ENCODE measurements at regions not wholly inside any gene's neighbourhood (a gene's known extent, or its start where the extent isn't known, plus 50 kb on each side); places are given as distances from the start of the nearest gene placed in this dataset.
A peak's percentile ranks its signal among the peaks of the same experiment; 100 is the strongest.

GRCh38 chr20:55252521-55252920, 752.8 kb downstream of the CBLN4 start:
- DNase-seq (ENCODE audit: low read depth, low spot score) = no peak

GRCh38 chr20:55251170-55251569, 754.1 kb downstream of the CBLN4 start:
- no peak overlapping the region for H3K4me3 ChIP-seq (ENCODE audit: low read length)
- no peak for DNase-seq (ENCODE audit: low read depth, low spot score)

More at GRCh38 chr20:55252521-55252920, 752.8 kb downstream of the CBLN4 start:
- H3K4me3 ChIP-seq (ENCODE audit: low read length) = no peak overlapping the region

GRCh38 chr20:55242853-55243252, 762.5 kb downstream of the CBLN4 start:
- H3K4me3 ChIP-seq (ENCODE audit: low read length) = no peak overlapping the region
- no peak for DNase-seq (ENCODE audit: low read depth, low spot score)

GRCh38 chr20:55239269-55239668, 763.9 kb downstream of the DOK5 start:
- DNase-seq (ENCODE audit: low read depth, low spot score) = no peak
- no peak overlapping the region for H3K4me3 ChIP-seq (ENCODE audit: low read length)

DNA sequence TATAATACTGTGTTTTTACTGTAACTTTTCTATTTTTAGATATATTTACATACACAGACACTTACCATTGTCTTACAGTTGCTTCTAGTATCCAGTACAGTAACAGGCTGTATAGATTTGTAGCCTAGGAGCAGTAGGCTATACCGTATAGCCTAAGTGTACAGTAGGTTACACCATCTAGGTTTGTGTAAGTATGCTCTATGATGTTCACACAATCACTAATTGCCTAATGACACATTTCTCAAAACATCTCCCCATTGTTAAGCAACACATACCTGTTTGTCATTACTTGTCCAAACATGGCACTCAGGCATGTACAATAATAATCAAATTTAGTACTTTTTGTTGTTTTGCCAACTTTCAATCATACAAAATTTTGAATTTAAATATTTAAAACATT, 757.3 kb downstream of the DOK5 start:
- no peak for DNase-seq (ENCODE audit: low read depth, low spot score)
- no peak overlapping the region for H3K4me3 ChIP-seq (ENCODE audit: low read length)

- no peak overlapping the region for H3K4me3 ChIP-seq (ENCODE audit: low read length)
- DNase-seq (ENCODE audit: low read depth, low spot score) = no peak
These were observed 754.1 kb downstream of the DOK5 start for GRCh38 chr20:55229451-55229850.

DNA sequence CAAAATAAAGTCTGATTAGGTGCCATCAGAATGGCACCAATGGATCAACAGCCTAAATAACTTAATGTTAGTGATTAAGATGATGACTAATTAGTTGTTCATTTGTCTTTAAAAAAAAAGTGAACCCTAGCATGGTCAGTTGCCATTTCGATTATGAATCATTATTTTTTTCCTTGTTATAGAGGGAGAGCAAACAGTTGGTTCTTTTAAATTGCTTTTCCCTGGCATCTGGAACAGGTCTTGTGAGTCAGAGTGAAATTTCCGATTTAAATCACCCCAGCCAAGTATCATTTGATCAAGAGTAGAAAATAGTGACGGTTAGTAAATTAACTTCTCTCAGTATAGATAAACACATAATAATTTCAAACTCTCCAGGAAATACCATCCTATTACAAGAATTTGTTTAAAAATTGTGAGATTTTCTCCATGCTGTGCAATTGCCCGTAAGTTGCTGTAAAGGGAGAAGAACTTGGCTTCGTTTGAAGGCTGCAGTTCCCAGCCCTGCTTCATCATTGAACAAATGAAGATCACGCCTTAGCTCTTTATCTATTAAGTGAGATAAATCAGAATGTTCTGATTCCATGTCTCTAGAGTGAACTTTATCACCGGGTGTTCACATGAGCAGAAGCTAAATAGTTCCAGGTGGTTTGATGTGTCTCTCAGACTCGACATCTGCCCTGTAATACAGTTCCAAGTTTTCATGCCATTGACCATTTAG, 741.3 kb downstream of the DOK5 start:
- H3K4me3 ChIP-seq (ENCODE audit: low read length) = no peak overlapping the region

GRCh38 chr20:55213653-55214052, 738.3 kb downstream of the DOK5 start:
- DNase-seq (ENCODE audit: low read depth, low spot score) = no peak
- H3K4me3 ChIP-seq (ENCODE audit: low read length) = no peak overlapping the region

More for the DNA sequence above, 741.3 kb downstream of the DOK5 start:
- DNase-seq (ENCODE audit: low read depth, low spot score) = no peak

GRCh38 chr20:55211481-55211880, 736.1 kb downstream of the DOK5 start:
- DNase-seq (ENCODE audit: low read depth, low spot score) = no peak
- H3K4me3 ChIP-seq (ENCODE audit: low read length) = no peak overlapping the region

- no peak overlapping the region for H3K4me3 ChIP-seq (ENCODE audit: low read length)
- no peak for DNase-seq (ENCODE audit: low read depth, low spot score)
These were observed 730.3 kb downstream of the DOK5 start for GRCh38 chr20:55205665-55206064.

GRCh38 chr20:55200317-55200716, 724.9 kb downstream of the DOK5 start:
- no peak for DNase-seq (ENCODE audit: low read depth, low spot score)
- no peak overlapping the region for H3K4me3 ChIP-seq (ENCODE audit: low read length)

DNA sequence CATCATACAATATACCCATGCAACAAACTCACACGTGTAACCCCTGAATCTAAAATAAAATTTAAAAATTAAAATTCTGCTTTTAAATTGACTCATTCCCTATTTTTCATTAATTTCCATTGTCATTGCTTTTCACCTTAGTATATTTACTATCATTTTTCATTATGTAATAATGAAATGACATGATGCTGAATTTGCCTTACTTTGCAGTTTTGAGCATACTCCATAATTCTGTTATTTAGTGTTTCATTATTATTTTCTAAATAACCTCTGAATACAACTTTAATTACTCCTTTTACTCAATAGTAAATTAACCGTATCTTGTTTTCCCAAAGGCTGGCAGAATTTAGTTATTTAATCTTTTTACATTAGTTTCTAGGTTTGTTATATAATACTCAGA, 719.6 kb downstream of the DOK5 start:
- H3K4me3 ChIP-seq (ENCODE audit: low read length) = no peak overlapping the region
- DNase-seq (ENCODE audit: low read depth, low spot score) = no peak

DNA sequence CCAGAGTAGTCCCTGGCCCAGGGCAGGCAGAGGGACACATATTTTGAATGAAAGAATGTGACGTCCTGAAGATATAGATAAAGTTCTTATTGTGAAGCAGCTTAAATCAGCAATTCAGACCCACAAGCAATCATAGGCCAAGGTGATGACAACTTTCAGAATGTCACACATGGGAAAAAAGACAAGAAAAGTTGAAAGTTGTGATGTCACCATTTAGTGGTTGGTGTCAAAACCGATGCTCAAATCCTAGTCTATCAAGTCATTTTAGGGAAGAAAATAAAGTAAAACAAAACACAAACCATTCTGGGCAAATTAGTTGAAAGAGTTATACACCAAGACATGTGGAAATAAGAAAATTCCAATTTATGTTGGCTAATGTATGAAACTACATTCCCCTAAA, 710.8 kb downstream of the DOK5 start:
- no peak overlapping the region for H3K4me3 ChIP-seq (ENCODE audit: low read length)
- no peak for DNase-seq (ENCODE audit: low read depth, low spot score)

DNA sequence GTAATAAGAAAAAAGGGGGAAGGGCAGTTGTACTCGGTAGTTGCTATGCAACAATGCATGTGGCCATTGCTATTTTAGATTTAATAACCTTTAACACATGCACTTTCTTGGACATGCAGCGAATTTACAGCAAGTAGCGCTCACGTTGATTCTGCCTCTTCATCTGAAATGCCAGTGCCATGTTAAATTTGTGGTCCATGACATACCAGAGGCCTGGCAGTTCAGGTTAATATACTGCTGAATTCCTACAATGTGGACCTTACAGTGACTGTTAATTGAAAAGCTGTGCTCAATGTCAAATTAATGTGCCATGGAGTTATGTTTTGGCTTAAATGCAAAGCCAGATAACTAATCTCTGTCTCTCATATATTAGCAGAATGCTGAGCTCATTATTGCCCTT, 699.7 kb downstream of the DOK5 start:
- no peak for DNase-seq (ENCODE audit: low read depth, low spot score)
- no peak overlapping the region for H3K4me3 ChIP-seq (ENCODE audit: low read length)

- H3K4me3 ChIP-seq (ENCODE audit: low read length) = no peak overlapping the region
- DNase-seq (ENCODE audit: low read depth, low spot score) = peak; percentile 0
These were observed 699.2 kb downstream of the DOK5 start for GRCh38 chr20:55174635-55175034.

GRCh38 chr20:55174172-55174571, 698.8 kb downstream of the DOK5 start:
- no peak overlapping the region for H3K4me3 ChIP-seq (ENCODE audit: low read length)
- DNase-seq (ENCODE audit: low read depth, low spot score) = no peak

GRCh38 chr20:55173601-55174000, 698.2 kb downstream of the DOK5 start:
- DNase-seq (ENCODE audit: low read depth, low spot score) = no peak
- no peak overlapping the region for H3K4me3 ChIP-seq (ENCODE audit: low read length)

DNA sequence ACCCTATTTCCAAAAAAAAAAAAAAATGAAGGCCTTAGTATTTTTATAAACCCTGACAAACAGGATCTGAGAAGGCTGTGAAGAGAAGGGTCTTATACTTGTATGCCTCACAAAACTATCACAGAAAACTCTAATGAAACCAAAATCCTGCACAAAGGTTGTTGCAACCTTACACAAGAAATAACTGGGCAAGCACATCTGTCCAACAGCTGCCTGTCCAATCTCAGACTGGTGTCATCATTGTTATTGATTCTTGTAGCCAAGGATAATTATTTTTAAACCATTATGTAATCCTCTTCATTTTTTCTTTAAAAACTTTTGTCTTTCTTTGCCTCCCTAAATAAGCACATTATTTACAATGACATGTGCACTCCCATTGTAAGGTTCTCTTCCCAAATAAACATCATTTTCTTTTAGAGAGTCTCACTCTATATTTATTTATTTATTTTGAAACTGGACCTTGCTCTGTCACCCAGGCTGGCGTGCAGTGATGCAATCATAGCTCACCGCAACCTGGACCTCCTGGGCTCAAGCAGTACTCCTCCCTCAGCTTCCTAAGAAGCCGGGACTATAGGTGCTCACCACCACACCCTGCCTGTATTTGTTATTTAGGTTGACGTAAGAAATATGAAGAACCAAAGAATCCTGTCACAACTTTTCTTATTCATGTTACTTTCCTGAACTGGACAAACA, 697.1 kb downstream of the DOK5 start:
- no peak overlapping the region for H3K4me3 ChIP-seq (ENCODE audit: low read length)
- no peak for DNase-seq (ENCODE audit: low read depth, low spot score)

- no peak overlapping the region for H3K4me3 ChIP-seq (ENCODE audit: low read length)
- DNase-seq (ENCODE audit: low read depth, low spot score) = no peak
These were observed 690.7 kb downstream of the DOK5 start for GRCh38 chr20:55166063-55166462.

DNA sequence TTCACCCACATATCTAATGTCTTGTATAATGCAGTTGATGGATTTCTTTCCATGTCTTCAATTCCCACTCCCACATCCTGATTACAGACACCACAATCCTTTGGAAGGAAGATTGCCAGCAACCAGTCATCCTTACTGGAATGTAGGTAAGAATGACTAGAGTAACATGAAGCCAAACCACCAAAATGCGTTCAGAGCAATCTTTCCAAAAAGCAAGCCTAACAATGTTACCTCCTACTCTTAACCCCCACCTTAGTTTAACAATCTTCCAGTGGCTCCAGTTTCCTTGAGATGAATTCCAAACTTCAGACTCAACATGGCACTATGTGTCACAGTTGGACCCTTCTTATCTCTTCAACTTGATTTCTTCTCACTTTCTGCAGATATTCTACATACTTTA, 685.6 kb downstream of the DOK5 start:
- no peak for DNase-seq (ENCODE audit: low read depth, low spot score)
- H3K4me3 ChIP-seq (ENCODE audit: low read length) = no peak overlapping the region

DNA sequence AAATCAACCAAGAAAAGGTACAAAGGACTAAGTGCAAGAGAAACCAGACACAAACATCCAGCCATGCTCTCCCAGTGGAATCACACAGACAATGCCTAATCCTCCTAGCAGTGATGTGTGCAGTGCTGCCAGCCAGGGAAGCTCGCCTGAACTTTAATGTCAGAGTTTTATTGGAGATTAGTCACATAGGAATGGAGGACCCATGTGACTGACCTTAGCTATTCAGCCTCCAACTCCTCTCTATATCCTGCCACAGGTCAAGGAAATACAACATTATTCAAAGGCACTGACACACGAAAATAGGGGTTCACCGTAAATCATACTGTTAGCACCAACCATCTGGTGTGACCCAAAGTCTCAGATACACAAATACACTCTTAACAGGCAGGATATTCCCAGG, 684.6 kb downstream of the DOK5 start:
- DNase-seq (ENCODE audit: low read depth, low spot score) = no peak
- H3K4me3 ChIP-seq (ENCODE audit: low read length) = no peak overlapping the region

Measured in Jurkat, Clone E6-1 (cell line).